GM18511 (cell line): ENCODE measurements at regions not wholly inside any gene's neighbourhood (a gene's known extent, or its start where the extent isn't known, plus 50 kb on each side); places are given as distances from the start of the nearest gene placed in this dataset.

Experiments used
- ATAC-seq: cut with Tn5 transposase; IDR thresholded peaks from one replicate; pipeline ENCODE4 v1.9.1; 2021; ENCODE audit warnings: mild to moderate bottlenecking, moderate library complexity; ENCODE audit not compliant: unreplicated experiment

DNA sequence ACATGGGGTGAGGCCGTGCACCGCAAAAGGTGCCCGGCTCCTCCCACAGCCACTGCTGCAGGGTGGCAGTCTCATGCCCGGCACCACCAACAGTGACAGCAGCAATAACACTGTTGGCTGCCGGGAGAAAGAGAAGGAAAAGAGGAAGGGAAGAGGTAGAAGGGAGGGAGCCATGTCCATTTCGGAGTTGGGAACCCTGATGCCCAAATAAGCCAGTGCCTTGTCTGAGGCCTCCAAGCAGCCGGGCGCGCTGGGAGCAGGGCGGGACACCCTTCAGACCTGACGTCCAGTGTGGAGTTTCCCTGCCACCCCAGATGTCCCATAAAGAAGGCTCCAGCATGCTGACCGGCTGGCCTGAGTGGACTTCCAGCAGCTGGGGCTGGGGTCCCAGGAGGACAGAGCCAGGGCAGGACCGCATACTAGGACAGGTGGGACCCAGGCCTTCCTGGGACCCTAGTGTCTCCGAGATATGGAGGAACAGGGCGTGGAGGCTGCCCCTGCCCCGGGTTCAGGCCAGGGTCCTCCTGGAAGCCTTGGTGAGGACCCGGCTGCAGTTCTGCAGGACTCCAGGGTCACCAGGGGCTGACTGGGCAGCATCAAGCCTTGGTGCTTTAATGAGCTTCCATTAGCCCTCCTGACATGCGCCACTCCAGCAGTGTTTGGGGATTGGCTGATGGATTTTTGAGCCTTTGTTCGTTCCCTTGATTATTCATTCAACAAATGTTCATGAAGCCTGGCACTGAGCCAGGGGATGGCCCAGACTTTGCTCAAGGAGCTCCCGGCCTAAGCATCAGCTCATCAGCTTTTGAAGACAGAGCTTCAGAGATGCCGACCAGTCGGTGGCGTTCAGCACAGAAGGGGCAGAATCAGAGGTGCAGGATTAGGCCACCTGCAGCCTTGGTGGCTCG, 223.6 kb upstream of the CIBAR2 start:
- ATAC-seq: no peak

DNA sequence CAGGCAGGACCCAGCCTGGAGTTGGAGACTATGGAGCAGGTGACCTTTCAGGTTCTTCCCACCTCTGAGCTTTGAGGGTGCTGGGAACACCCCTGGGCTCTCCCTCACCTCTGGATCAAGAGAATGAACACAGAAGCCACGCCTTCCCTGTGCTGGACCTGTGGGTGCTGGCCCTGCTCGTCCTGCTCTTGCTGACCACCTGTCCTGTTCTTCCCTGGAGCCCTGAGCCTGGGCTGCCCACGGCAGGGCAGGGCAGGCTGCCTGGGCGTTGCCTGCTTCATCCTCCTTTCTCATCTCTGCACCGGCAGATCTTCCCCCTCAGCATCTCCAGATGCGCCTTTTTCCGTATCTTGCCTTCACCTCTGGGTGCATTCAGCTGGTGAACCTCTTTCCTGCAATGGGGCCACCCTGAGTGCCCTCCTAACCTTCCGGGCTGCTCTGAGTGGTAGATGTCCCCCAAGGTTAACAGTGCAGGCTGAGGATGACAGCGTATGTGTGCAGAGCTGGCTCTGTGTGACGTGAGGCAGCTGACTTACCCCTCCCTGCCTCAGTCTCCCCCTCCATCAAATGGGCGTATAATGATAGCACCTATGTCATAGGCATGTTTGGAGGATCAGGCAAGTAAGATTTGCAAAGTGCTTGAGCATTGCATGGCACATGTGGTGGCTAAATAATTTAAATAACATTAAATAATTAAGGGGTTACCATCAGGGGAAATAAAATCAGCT, 225.8 kb upstream of the CIBAR2 start:
- no peak for ATAC-seq

DNA sequence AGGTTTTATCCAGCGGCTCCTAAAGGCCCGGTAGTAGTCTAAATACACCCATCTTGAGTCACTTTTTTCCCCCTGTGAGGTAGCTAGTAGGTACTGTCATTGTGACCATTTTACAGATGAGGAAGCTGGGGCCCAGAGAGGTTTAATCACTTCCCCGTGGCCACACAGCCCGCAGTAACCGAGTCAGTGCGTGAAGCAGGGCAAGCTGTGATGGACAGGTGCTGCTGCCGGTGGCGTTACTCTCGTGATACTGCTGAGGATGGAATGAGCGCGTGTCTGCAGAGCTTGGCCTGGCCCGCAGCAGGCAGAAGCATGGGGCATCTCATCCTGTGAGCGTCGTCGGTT, 226.3 kb upstream of the CIBAR2 start:
- ATAC-seq: no peak

DNA sequence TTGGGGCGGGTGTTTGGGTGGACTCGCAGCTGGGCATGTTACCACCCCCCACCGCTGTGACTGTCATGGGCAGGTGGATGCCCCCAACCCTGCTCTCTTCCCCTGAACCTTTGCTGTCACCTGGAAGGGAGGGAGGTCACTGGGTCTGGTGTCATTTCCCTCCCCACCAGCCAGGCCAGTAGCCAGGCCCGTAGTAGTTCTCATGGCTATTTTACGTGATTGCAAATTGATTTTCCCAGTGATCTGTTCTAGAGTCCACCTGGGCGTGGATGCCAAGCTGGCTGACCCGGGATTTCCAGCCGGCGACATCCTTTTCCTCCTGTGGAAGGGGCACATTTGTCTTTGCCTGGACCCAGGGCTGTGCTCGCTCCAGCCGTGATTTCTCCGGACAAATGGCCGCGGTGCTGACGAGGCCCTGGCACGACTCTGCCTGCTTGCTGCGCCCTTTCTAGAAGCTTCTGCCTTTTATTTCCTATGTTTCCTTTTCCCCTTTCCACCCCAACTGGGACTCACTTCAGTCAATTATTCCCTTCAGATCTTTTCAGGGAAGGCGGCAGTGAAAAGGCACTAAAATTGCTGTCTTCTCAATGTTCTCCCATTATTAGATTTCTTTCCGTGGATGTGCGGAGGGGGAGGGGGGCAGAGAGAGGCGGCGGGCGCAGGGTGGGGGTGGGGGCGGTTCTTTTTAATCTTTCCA, 226.9 kb upstream of the CIBAR2 start:
- ATAC-seq: no peak

DNA sequence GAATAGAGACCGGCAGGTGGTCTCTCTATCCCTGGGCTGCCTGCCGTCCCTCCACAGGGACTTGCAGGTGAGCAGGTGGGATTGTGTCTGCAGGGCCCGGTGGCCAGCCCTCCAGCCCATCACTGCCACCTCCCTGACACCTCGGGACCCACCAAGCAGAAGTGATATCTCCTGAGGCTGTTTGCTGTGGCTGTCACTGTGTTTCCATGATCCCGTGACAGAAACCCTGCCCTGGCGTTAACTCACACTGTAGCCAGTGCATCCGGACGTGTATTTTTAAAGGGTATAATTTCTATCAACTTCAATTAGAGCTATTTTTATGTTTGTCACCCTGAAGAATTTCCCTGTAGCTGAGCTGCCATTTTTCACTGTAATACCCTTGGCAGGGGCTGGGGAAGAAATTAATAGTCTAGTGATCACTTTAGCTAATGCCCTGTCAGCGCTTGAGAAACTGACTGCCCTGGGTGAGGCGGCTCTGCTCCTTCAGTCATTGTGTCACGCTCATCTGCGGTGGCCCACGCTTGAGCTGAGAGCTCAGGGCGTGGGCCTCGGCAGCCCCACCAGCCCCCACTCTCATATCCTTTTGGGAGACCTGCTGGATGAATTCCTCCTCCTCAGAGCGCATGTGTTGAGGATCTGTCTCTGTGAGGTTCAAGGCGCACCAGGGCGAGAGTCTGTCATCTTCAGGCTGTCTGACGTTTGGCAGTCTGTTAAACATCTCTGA, 229.9 kb upstream of the CIBAR2 start:
- no peak for ATAC-seq

DNA sequence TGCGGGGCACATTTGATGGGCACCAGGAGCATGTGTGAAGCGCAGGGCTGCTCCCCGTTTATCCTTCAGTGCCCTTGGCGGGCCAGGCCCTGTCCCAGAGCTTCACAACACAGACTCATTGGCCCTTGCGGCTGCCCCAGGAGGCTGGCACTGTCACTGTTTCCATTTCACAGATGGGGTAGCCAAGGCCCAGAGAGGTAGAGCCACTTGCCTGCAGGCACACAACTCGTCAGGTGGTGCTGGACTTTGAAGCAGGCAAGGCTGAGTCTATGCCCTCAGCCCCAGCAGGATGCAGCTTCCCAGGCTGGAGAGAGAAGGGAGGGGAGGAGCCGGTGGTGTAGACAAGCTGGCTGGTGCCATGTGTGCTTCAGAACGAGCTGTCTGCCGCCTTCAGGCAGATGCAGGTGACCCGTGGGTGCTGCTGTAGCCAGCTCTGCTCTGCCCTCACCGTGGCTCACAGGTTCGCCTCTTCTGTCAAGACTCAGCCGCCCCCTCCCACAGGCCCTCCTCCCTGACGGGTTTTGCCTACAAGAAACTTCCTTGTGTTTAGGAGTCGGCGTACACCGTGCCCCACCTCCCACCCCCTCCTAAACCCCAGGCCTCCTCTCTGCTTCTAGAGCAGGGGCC, 232.3 kb upstream of the CIBAR2 start:
- ATAC-seq: no peak

DNA sequence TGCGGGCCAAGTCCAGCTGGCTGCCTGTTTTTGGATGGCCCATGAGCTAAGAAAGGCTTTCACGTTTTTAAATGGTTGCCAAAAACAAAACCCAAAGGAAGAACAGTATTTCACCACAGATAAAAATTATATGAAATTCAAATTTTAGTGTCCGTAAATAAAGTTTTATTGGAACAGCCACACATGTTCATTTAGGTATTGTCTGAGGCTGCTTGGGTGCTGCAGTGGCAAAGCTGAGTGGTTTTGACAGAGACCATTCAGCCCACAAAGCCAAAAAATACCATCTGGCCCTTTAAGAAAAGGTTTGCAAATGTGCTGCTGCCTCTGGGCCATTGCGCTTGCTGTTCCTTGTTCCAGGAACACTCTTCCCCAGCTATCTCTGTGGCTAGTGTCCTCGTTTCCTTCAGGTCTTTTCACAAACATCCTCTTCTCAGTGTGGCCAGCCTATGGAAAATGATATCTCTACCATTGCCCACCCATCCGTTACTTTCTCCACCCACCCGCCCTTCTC, 232.9 kb upstream of the CIBAR2 start:
- no peak for ATAC-seq

DNA sequence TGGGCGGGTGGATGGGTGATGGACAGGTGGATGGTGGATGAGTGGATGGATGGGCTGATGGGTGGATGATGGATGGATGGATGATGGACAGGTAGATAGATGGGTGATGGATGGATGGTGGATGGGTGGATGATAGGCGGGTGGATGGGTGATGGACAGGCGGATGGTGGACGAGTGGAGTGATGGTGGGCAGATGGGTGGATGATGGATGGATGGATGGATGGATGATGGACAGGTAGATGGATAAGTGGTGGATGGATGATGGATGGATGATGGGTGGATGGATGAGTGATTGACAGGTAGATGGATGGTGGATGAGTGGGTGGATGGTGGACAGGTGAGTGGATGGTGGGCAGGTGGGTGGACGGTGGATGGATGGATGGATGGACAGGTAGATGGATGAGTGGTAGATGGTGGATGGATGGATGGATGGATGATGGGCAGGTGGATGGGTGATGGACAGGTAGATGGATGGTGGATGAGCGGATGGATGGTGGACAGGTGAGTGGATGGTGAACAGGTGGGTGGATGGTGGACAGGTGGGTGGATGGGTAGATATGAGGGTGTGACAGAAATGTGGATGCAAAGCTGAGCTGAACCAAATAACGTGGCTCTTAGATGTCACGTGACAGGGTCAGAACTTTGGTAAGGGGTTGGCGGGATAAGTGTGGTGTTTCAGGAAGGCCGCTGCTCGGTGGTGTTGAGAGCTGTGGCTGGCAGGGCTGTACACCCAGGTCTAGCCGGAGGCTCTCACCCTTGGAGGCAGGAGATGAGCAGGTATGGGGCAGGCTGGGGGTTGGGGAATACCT, 234.3 kb upstream of the CIBAR2 start:
- ATAC-seq: no peak

DNA sequence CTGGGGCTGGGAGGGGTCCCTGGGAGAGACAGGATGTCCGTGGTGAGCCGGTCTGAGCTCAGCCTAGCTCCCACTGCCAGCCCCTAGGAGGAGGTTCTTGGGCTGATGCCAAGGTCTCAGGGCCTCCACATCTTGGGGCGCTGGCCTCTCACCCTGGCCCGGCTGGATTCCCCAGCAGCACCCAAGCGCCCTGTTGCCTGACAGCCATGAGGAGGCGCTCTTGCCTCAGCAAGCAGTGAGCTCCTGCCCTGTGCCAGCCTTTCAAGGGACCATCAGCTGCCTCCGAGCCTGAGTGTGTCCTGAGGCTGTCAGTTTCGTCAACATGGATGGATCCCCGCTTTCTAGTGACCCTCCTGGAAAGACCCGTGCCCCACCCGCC, 234.9 kb upstream of the CIBAR2 start:
- ATAC-seq: no peak

DNA sequence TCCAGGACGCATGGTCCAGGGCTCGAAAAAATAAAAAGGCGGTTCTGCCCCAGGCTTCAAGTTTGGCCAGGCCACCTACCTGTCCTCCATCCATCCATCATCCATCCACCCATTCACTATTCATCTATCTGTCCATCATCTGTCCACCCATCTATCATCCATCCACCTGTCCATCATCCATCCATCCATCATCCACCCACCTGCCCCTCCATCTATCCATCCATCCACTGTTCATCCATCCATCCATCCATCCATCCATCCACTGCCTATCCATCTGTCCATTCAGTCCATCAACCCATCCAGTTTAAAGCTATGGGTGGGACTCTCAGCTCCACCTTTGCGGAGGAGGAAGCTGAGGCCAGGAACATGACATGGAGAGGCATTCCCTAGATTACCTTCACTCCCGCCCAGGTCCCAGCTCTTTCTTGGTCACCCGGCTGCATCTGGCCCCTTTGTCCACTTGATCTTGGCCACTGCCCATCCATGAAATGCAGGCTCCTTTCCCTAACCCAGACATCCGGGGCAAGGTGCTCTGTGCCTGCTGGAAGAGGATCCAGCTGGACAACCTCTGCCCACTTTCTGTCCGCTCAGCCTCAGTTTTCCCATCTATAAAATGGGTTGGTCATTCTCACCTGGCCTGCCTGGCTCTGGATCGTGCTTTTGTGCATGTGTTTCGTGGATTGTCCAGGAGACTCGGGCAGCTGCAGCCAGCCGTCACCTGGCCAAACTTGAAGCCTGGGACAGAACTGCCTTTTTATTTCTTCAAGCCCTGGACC, 236.0 kb upstream of the CIBAR2 start:
- no peak for ATAC-seq

DNA sequence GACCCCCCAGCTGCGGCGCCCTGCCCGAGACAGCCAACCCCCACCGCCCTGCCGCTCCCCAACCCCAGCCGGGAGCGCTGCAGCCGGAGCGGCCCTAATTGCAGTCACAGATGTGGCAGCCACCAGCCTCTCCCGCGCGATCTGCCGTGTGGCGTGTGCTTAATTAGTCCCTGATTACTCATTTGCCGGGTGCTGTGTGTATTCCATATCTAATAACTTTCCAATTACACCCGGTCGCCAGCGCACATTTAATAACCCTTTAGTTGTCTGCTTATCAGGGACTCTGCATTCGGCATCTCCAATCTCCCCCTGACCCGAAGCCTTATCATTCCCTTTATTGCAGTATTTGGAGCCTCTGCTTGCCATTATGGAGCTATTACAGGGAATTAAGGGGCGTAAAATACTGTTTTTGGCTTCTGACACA, 236.7 kb upstream of the CIBAR2 start:
- no peak for ATAC-seq

DNA sequence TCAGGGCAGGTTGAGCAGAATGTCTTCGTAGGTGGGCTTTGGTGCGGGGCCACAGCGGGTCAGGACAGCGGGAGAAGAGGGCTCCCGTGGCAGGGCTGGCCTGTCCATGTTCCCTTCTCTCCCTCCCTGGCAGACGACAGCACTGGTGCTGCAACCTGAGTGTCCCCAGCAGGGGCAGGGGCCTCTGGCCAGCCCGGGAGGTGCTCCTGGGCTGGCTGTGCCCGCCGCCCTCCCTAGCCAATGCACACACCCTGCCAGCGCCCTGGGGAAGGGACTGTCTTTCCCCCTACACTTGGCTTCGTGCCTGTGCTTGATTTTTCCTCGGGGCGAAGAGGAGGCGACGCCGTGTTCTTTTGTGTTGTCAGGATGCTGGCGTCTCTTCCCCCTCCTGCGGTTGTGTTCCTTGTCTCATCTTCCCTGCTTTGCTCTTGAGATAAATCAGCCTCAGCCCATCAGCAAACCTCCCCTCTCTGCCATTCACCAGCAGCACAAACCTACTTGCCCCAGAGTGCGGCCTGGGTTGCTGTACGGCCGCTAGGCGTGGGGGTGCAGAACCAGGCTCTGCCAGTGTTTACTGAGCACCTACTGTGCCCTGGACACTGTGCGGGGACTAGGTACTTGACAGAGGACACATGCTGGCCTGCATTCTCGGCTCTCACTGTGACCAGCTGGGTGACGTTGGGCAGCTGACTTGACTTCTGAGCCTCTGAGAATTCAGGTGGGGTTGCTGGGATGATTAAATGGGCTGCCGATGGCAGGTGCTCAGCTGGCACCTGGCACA, 237.3 kb upstream of the CIBAR2 start:
- no peak for ATAC-seq

DNA sequence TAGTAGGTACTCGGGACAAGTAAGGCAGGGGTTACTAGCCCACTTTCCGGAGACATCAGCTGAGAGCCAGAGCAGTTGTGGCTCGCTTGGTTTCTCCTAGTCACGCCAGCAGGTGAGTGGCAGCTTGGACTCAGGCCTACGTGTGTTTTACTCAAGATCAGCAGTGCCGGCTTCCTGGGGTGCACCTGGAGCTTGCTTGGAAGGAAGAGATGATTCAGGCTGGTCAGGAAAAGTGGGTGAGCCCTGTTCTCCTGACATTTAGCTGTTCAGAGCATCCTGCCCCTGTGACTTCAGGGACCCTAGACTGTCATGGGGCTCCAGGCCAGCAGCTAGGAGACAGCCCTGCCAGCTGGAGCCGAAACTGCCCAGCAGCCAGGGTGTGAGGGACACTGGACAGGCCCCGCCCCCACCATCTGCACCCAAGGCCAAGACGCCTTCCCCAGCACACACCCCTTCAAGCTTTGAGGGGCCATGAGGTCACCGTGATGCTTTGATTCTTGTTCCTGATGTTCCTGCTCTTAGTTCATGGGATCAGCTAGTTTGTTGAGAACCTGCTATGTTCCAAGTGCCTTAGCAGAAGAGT, 238.0 kb upstream of the CIBAR2 start:
- no peak for ATAC-seq

DNA sequence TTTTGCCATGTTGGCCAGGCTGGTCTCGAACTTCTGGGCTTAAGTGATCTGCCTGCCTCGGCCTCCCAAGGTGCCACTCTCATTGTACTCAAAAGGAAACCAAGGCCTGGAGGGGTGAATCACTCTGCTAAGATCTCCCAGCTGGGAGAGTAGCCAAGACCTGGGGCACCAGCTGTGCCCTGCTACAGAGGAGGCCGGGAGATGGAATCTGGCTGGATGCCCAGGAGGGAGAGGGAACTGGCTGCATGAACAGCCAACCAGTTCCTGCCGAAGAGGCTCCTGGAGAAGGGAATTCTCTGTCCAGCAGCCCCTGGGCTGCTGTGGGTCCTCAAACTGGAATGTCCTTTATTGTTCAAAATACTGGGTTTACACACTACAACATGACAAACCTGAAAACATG, 238.7 kb upstream of the CIBAR2 start:
- ATAC-seq: no peak

DNA sequence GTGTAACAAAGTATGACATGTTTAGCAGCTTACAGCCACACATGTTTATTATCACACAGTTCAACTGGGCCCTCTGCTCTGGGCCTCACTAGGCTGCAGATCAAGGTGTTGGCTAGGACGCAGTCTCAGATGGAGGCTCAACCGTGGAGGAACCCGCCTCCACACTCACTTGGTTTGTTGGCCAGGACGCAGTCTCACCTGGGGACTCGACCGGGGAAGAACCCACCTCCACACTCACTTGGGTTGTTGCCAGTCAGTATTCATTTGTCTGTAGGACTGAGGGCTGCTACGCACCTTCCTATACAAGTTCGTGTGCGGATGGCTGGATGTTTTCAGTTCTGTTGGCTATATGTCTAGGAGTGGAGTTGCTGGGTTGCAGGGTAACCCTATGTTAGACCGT, 240.7 kb upstream of the CIBAR2 start:
- ATAC-seq: no peak

DNA sequence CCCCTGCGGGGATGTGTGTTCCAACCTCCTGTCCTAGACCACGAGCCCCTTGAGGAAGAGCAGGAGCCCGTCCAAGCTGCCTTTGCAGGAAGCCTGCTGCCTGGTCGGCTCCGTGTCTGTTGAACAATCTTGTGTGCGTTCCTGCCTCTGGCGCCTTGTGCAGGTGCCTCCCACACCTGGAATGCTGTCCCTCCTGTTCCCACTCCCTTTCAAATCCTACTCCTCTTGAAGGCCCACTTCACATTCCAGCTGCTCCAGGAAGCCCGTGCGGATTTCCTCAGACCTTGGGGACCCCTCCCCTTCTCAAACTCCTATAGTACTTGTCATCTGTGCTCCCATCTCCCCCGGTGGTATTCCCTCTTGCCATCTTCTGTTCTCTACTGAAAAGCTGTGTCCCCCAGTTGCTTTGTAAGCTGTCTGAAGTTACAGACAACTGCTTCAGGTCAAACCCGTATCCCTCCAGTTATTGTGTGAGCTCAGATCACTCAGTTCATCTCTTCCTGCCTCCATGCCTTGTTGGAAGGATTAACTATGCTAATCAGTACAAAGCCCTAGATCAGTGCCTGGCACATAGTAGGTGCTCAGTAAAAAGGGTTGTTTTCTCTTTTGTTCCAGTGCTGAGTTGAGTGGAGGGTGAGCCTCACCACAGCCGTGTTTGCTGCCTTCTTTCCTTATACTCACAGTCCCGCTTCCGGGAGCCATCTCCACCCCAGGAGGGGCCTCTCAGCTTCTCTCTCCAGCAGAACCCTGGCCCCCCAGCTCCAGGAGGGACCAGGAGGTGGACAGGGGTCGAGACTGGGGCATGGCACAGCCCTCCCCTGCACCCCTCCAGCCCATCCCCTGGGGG, 241.8 kb upstream of the CIBAR2 start:
- no peak for ATAC-seq
